Effector memory CD4-positive, alpha-beta T cell (primary cell): ENCODE measurements at regions not wholly inside any gene's neighbourhood (a gene's known extent, or its start where the extent isn't known, plus 50 kb on each side); places are given as distances from the start of the nearest gene placed in this dataset.
"Not testable (repeated sequence)": the region's sequence is repeated elsewhere in the genome, so short reads cannot be mapped to it uniquely, and the experiment has no call there.

Experiments
- DNase-seq, 3 donors: peaks; one replicate each; pipeline ENCODE4 v3.0.0-alpha.2; 2020
- H3K27ac ChIP-seq: 2 replicates; pipeline ENCODE4 v1.7.0; 2013; ENCODE audit warnings: mild to moderate bottlenecking, low read length, moderate library complexity; ENCODE audit not compliant: insufficient read depth, poor library complexity, severe bottlenecking
- H3K27me3 ChIP-seq: replicated peaks from 2 replicates; pipeline ENCODE4 v1.7.0; 2013; ENCODE audit warnings: mild to moderate bottlenecking, low read length; ENCODE audit not compliant: insufficient read depth, control insufficient read depth, poor library complexity, severe bottlenecking
- H3K36me3 ChIP-seq: 2 replicates; pipeline ENCODE4 v1.7.0; 2013; ENCODE audit warnings: mild to moderate bottlenecking, low read length, moderate library complexity; ENCODE audit not compliant: control insufficient read depth, insufficient read depth
- H3K4me1 ChIP-seq: 2 replicates; pipeline ENCODE4 v1.7.0; 2013; ENCODE audit warnings: low read length, mild to moderate bottlenecking; ENCODE audit not compliant: control insufficient read depth, insufficient read depth, poor library complexity, severe bottlenecking
- H3K4me3 ChIP-seq: 2 replicates; pipeline ENCODE4 v1.7.0; 2013; ENCODE audit warnings: low read length, low read depth, mild to moderate bottlenecking; ENCODE audit not compliant: insufficient read depth, poor library complexity, severe bottlenecking
- H3K9me3 ChIP-seq: 2 replicates; pipeline ENCODE4 v1.7.0; 2013; ENCODE audit warnings: mild to moderate bottlenecking, low read length, moderate library complexity; ENCODE audit not compliant: control insufficient read depth

DNA sequence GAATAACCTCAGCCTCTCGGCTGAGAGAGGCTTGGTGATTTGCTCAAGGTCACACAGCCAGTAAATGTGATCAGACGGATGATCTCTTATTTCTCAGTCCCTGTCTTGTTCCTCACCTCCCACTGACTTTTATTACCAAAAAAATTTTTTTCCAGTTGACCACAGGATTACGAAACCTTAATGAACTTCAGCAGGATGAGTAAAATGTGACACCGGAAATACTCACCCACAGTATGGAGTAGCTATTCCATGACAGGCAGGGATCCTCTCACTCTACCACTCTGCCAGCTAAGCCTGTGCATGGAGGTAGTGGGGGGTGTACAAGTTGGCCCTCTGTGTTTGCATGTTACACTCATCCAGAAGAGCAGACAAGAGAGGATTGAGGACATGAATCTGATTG, 916.4 kb downstream of the UQCRFS1 start:
- H3K9me3 ChIP-seq = no peaks in the 10 kb centered on the region
- H3K4me3 ChIP-seq = no peak overlapping the region
- DNase-seq = no peak
- no peak overlapping the region for H3K27ac ChIP-seq
- H3K27me3 ChIP-seq = no peaks in the 10 kb centered on the region
- H3K4me1 ChIP-seq = no peaks in the 10 kb centered on the region
- H3K36me3 ChIP-seq = no peaks in the 10 kb centered on the region

DNA sequence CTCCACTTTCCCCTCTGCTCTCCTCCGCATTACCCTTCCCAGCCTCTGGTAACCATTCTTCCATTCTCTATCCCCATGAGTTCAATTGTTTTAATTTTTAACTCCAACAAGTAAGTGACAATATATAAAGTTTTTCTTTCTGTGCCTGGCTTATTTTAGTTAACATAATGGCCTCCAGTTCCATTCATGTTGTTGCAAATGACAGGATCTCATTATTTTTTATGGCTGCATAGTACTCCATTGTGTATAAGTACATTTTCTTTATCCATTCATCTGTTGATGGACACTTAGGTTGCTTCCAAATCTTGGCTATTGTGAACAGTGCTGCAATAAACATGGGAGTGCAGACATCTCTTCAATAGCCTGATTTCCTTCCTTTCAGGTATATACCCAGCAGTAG, 918.0 kb downstream of the UQCRFS1 start:
- not testable (repeated sequence) for H3K27ac ChIP-seq, H3K27me3 ChIP-seq, H3K4me3 ChIP-seq, DNase-seq, H3K9me3 ChIP-seq, H3K4me1 ChIP-seq, H3K36me3 ChIP-seq

DNA sequence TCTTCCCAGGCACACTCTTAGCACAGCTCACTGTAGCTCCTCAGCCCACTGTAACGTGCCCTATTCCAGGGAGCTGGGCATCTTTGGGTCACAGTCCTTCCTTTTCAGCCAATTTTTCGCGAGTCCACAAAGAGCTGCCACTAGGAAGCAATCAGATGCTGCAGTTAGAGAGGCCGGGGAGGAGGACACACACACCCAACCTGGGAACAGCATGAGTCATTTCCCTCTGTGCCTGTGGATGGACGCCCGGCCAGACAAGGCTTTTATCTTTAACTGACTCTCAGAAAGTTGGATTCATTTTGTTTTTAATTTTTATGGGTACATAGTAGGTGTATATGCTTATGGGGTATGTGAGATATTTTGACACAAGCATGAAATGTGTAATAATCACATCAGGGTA, 918.6 kb downstream of the UQCRFS1 start:
- Histone ChIP-seq H3K36me3 (no peaks in the 10 kb centered on the region), H3K27ac (no peak overlapping the region), H3K4me1 (no peaks in the 10 kb centered on the region), H3K4me3 (no peak overlapping the region), H3K9me3 (no peaks in the 10 kb centered on the region), H3K27me3 (no peaks in the 10 kb centered on the region)
- no peak for DNase-seq

DNA sequence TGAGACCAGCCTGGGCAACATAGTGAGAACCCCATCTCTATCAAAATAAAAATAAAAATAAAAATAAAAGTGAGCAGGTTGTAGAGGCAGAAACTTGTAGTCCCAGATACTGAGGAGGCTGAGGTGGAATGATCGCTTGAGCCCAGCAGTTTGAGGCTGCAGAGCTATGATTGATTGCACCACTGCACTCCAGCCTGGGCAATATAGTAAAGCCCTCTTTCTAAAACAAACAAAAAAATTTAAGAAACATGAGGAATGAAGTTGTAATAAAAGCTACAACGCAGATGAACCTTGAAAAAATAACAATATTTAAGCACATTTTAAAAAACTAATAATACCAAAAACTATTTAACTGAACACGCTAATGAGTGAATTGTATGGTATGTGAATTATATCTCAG, 919.3 kb downstream of the UQCRFS1 start:
- no peak for DNase-seq
- no peaks in the 10 kb centered on the region for H3K27me3 ChIP-seq
- H3K4me1 ChIP-seq = no peaks in the 10 kb centered on the region
- H3K4me3 ChIP-seq = no peak overlapping the region
- no peak overlapping the region for H3K27ac ChIP-seq
- H3K36me3 ChIP-seq = no peaks in the 10 kb centered on the region
- H3K9me3 ChIP-seq = no peaks in the 10 kb centered on the region

DNA sequence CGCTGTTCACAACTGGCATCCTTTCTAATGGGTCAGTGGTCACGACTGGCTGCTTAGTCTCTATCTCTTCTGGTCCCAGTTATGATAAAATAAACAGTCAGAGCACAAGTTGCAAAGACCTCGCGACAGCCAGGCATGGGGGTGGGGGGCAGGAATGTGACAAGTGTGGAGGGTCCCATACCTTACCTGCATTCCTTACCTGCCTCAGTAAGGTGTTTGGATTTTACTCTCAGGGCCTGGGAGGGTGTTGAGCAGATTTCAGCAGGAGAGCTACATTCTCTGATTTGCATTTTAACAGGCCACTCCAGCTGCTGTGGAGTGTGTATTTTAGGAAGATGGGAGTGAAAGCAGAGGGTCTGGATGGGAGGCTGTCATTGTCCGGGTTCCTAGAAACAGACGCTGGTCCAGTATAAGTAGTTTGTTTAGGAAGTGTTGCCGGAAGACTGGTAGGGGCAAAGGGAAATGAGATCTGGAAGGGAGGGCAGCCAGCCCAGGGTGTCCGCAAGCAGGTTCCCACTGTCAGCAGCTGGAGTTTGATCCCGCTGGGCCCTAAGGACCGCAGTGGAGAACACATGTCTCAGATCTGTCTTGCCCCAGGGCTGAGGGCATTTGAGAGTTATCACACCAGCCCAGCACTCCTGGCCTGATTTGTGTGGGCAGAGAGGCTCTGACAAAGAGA, 920.0 kb downstream of the UQCRFS1 start:
- no peaks in the 10 kb centered on the region for H3K27me3 ChIP-seq
- no peaks in the 10 kb centered on the region for H3K4me1 ChIP-seq
- H3K36me3 ChIP-seq = no peaks in the 10 kb centered on the region
- H3K27ac ChIP-seq = no peak overlapping the region
- no peak for DNase-seq
- no peaks in the 10 kb centered on the region for H3K9me3 ChIP-seq
- no peak overlapping the region for H3K4me3 ChIP-seq

DNA sequence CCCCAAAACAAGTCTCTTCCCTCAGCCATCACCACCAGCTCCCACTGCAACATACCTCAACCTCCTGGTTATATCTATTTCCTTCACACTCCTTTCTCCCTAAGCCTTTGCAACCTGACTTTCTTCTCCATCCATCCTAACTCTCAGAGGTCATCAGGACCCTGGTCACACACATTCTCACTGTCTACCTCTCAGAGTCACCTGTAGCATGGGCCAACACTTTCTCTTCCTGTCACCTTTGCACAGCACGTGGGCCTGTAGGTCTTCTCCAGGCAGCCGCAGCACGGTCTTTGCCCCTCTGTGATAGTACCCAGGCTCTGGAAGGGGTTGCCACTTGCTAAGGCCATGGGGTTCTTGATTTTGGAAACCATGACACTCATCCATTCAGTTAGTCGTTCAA, 921.1 kb downstream of the UQCRFS1 start:
- no peaks in the 10 kb centered on the region for H3K36me3 ChIP-seq
- H3K27me3 ChIP-seq = no peaks in the 10 kb centered on the region
- no peak overlapping the region for H3K4me3 ChIP-seq
- no peak overlapping the region for H3K27ac ChIP-seq
- H3K9me3 ChIP-seq = no peaks in the 10 kb centered on the region
- DNase-seq = no peak
- no peaks in the 10 kb centered on the region for H3K4me1 ChIP-seq

DNA sequence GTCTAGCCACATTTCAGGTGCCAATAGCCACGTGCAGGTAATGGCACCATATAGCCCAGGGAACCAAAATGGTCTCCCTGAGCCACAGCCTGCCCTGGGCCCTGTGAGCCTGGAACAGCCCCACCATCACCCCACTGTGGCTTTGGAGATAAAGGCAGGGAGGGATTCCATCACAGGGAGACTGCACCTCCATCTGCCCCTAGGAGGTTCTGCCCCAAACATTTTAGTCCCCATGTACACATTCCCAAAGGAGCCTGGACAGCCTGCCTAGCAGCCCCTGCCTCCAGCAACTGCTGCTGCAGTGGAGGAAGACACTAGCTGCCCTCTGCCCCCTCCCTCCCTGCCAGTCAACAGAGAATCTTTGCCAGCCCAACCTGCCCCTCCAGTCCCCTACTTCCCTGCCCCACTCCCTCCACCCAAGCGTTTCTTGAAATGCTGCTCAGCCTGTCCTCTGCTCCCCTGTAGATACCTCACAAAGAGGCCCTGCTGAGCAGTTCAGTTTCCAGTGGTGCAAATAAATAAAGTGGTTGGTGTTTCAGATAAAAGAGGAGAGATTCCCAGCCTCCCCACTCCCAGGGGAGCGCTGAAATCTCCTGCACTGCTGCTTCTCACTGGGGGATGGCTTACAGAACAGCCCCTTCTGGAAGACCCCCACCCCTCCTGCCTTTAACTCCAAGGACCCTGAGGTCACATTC, 921.8 kb downstream of the UQCRFS1 start:
- Histone ChIP-seq H3K36me3 (no peaks in the 10 kb centered on the region), H3K4me1 (no peaks in the 10 kb centered on the region), H3K4me3 (no peak overlapping the region), H3K27me3 (no peaks in the 10 kb centered on the region), H3K27ac (no peak overlapping the region), H3K9me3 (no peaks in the 10 kb centered on the region)
- no peak for DNase-seq

DNA sequence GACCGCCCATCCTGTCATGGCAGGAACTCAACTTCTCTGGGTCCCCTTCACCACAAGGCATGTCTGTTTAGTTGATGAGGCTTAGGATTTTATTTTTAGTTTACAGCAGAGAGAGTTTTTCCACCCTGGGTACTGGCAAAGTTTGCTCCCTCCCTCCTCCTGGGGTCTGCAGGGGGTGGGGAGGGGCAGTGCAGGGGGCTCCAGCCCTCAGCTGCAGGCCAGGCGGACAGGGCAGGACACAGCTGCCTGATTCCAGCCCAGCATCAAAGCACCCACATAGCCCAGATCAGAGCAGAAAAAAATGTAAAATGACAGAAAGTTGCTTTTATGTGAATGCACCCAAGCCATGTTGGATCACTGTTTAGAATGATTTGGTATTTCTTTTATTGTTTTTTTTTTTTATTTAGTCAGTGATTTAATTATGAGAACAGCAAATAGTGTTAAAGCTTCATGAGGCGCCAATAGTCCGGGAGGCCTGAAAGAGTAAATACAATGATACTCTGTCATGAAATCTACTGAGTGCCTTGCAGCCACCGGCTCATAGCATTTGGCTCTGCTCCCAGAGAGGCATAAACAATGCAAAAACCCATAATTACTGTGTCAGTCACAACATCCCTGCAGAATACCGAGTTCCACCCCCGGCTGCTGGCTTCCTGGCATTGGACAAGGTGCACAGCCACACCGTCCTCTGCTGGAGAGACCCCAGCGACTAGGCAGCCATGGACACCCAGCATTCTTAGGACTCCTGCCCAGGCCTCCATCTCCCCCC, 923.5 kb downstream of the UQCRFS1 start:
- DNase-seq = no peak
- H3K9me3 ChIP-seq = no peaks in the 10 kb centered on the region
- H3K27me3 ChIP-seq = no peaks in the 10 kb centered on the region
- no peak overlapping the region for H3K4me3 ChIP-seq
- H3K27ac ChIP-seq = no peak overlapping the region
- no peaks in the 10 kb centered on the region for H3K36me3 ChIP-seq
- H3K4me1 ChIP-seq = no peaks in the 10 kb centered on the region

DNA sequence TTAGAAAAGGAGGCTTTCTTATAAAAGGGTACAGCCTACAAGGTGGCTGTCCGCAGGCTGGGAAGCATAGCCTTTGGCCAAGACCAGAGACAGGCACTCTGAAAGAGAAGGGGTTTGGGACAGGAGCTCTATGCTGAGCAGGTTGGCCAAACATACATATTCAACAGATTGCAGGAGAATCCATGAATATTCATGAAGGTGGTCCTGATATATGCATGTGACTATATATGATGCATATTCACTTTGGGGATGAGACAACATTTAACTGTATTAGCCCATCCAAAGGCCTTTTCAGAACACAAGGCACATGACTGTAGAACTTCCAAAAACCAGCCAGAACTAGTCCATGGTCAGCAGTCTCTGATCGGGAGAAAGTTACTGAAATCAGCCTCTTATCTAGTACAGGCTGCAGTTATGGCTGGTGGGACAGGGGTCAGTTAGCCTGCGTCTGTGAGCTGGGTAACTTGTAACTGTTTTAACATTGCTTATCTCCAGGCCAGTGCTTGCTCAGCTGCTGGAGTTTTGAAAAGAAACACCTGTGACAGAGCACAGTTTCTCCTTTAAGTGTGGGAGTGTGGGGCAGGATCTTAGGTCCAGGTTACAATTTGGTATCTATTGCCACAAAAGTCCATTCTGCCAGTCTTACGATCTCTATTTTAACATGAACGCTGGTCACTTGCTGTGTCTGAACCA, 924.2 kb downstream of the UQCRFS1 start:
- H3K27ac ChIP-seq = no peak overlapping the region
- no peak for DNase-seq
- no peaks in the 10 kb centered on the region for H3K4me1 ChIP-seq
- no peaks in the 10 kb centered on the region for H3K36me3 ChIP-seq
- H3K9me3 ChIP-seq = no peaks in the 10 kb centered on the region
- no peaks in the 10 kb centered on the region for H3K27me3 ChIP-seq
- H3K4me3 ChIP-seq = no peak overlapping the region

DNA sequence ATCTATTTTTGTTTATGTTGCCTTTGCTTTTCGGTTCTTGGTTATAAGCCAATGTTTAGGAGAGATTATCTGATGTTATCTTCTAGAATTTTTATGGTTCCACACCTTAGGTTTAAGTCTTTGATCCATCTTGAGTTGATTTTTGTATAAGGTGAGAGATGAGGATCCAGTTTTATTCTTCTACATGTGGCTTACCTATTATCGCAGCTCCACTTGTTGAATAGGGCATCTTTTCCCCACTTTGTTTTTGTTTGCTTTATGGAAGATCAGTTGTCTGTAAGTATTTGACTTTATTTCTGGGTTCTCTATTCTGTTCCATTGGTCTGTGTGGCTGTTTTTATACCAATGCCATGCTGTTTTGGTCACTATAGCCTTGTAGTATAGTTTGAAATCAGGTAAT, 927.0 kb downstream of the UQCRFS1 start:
- Histone ChIP-seq H3K4me3 (no peak overlapping the region), H3K27me3 (no peaks in the 10 kb centered on the region), H3K36me3 (no peaks in the 10 kb centered on the region), H3K9me3 (no peaks in the 10 kb centered on the region), H3K4me1 (no peaks in the 10 kb centered on the region), H3K27ac (no peak overlapping the region)
- no peak for DNase-seq
